ENCODE measurements at regions not wholly inside any gene's neighbourhood (a gene's known extent, or its start where the extent isn't known, plus 50 kb on each side); places are given as distances from the start of the nearest gene placed in this dataset.

GRCh38 chr2:116088236-116088635 lies 1645.8 kb downstream of the DPP10 start:
- no peak overlapping the region for H3K4me3 Mint-ChIP-seq
- H3K9me3 ChIP-seq (ENCODE audit: low read length): no peaks in the 10 kb centered on the region
- H3K27ac Mint-ChIP-seq: no peak overlapping the region
- no peaks in the 10 kb centered on the region for H3K4me1 ChIP-seq (ENCODE audit: insufficient read depth, low read length)
- no peaks in the 10 kb centered on the region for H3K4me1 Mint-ChIP-seq
- H3K9me3 Mint-ChIP-seq: peaks cover 2 to 28% (median 5%) of the 10 kb centered on the region in 5 donors
- no peak overlapping the region for H3K4me3 ChIP-seq (ENCODE audit: low read length)
- H3K27me3 Mint-ChIP-seq: no peaks in the 10 kb centered on the region
- H3K36me3 Mint-ChIP-seq: no peaks in the 10 kb centered on the region
- ChIA-PET CTCF (no interaction called here), POLR2A (no interaction called here)
- H3K27me3 ChIP-seq (ENCODE audit: insufficient read depth, low read length, poor library complexity, severe bottlenecking): no peaks in the 10 kb centered on the region
- H3K27ac ChIP-seq (ENCODE audit: low read depth, low read length): no peak overlapping the region
- no peak for DNase-seq
- no peaks in the 10 kb centered on the region for H3K36me3 ChIP-seq (ENCODE audit: insufficient read depth, low read length)

GRCh38 chr2:116094196-116094595 lies 1651.8 kb downstream of the DPP10 start:
- Histone ChIP-seq H3K4me1 (ENCODE audit: insufficient read depth, low read length) (no peaks in the 10 kb centered on the region), H3K36me3 (ENCODE audit: insufficient read depth, low read length) (no peaks in the 10 kb centered on the region), H3K27me3 (ENCODE audit: insufficient read depth, low read length, poor library complexity, severe bottlenecking) (no peaks in the 10 kb centered on the region), H3K4me3 (ENCODE audit: low read length) (no peak overlapping the region), H3K9me3 (ENCODE audit: low read length) (no peaks in the 10 kb centered on the region), H3K27ac (ENCODE audit: low read depth, low read length) (no peak overlapping the region)
- Mint-ChIP-seq H3K4me3 (no peak overlapping the region), H3K4me1 (no peaks in the 10 kb centered on the region), H3K27ac (no peak overlapping the region), H3K27me3 (no peaks in the 10 kb centered on the region), H3K9me3 (peaks cover 10 to 46% (median 15%) of the 10 kb centered on the region in 5 donors), H3K36me3 (no peaks in the 10 kb centered on the region)
- POLR2A ChIA-PET: no interaction called here
- no peak for DNase-seq
- CTCF ChIA-PET: no interaction called here

- Mint-ChIP-seq H3K4me3 (no peak overlapping the region), H3K4me1 (no peaks in the 10 kb centered on the region), H3K9me3 (peaks cover 7 to 42% (median 15%) of the 10 kb centered on the region in 5 donors), H3K27me3 (no peaks in the 10 kb centered on the region), H3K27ac (no peak overlapping the region), H3K36me3 (no peaks in the 10 kb centered on the region)
- Histone ChIP-seq H3K4me1 (ENCODE audit: insufficient read depth, low read length) (no peaks in the 10 kb centered on the region), H3K27ac (ENCODE audit: low read depth, low read length) (no peak overlapping the region), H3K4me3 (ENCODE audit: low read length) (no peak overlapping the region), H3K36me3 (ENCODE audit: insufficient read depth, low read length) (no peaks in the 10 kb centered on the region), H3K27me3 (ENCODE audit: insufficient read depth, low read length, poor library complexity, severe bottlenecking) (no peaks in the 10 kb centered on the region), H3K9me3 (ENCODE audit: low read length) (no peaks in the 10 kb centered on the region)
- DNase-seq: no peak
- ChIA-PET POLR2A (no interaction called here), CTCF (no interaction called here)
These were observed 1653.2 kb downstream of the DPP10 start for GRCh38 chr2:116095636-116096035.

- H3K9me3 ChIP-seq (ENCODE audit: low read length): no peaks in the 10 kb centered on the region
- POLR2A ChIA-PET: no interaction called here
- no peaks in the 10 kb centered on the region for H3K36me3 ChIP-seq (ENCODE audit: insufficient read depth, low read length)
- no peak for DNase-seq
- CTCF ChIA-PET: no interaction called here
- no peaks in the 10 kb centered on the region for H3K4me1 ChIP-seq (ENCODE audit: insufficient read depth, low read length)
- peaks cover 8 to 32% (median 17%) of the 10 kb centered on the region in 5 donors for H3K9me3 Mint-ChIP-seq
- H3K36me3 Mint-ChIP-seq: no peaks in the 10 kb centered on the region
- H3K27me3 ChIP-seq (ENCODE audit: insufficient read depth, low read length, poor library complexity, severe bottlenecking): no peaks in the 10 kb centered on the region
- H3K27ac Mint-ChIP-seq: no peak overlapping the region
- no peaks in the 10 kb centered on the region for H3K4me1 Mint-ChIP-seq
- H3K27me3 Mint-ChIP-seq: no peaks in the 10 kb centered on the region
- no peak overlapping the region for H3K27ac ChIP-seq (ENCODE audit: low read depth, low read length)
- no peak overlapping the region for H3K4me3 Mint-ChIP-seq
- no peak overlapping the region for H3K4me3 ChIP-seq (ENCODE audit: low read length)
These were observed 1655.6 kb downstream of the DPP10 start for GRCh38 chr2:116098049-116098448.

GRCh38 chr2:116109471-116109870 lies 1667.0 kb downstream of the DPP10 start:
- no peaks in the 10 kb centered on the region for H3K4me1 Mint-ChIP-seq
- peaks cover 0 to 2% of the 10 kb centered on the region in 2 donors for H3K27me3 Mint-ChIP-seq
- H3K9me3 ChIP-seq (ENCODE audit: low read length): no peaks in the 10 kb centered on the region
- H3K4me3 ChIP-seq (ENCODE audit: low read length): no peak overlapping the region
- H3K9me3 Mint-ChIP-seq: peaks cover 0 to 32% (median 8%) of the 10 kb centered on the region in 5 donors
- H3K27ac Mint-ChIP-seq: no peak overlapping the region
- ChIA-PET CTCF (no interaction called here), POLR2A (no interaction called here)
- no peak overlapping the region for H3K4me3 Mint-ChIP-seq
- no peaks in the 10 kb centered on the region for H3K36me3 Mint-ChIP-seq
- H3K27ac ChIP-seq (ENCODE audit: low read depth, low read length): no peak overlapping the region
- no peak for DNase-seq
- no peaks in the 10 kb centered on the region for H3K27me3 ChIP-seq (ENCODE audit: insufficient read depth, low read length, poor library complexity, severe bottlenecking)
- no peaks in the 10 kb centered on the region for H3K36me3 ChIP-seq (ENCODE audit: insufficient read depth, low read length)
- H3K4me1 ChIP-seq (ENCODE audit: insufficient read depth, low read length): no peaks in the 10 kb centered on the region

- ChIA-PET CTCF (no interaction called here), POLR2A (no interaction called here)
- no peak for DNase-seq
- Mint-ChIP-seq H3K4me1 (no peaks in the 10 kb centered on the region), H3K27me3 (peaks cover 0 to 2% of the 10 kb centered on the region in 2 donors), H3K9me3 (peaks cover 5 to 22% (median 9%) of the 10 kb centered on the region in 5 donors), H3K36me3 (no peaks in the 10 kb centered on the region), H3K27ac (no peak overlapping the region), H3K4me3 (no peak overlapping the region)
- H3K36me3 ChIP-seq (ENCODE audit: insufficient read depth, low read length): no peaks in the 10 kb centered on the region
- no peak overlapping the region for H3K27ac ChIP-seq (ENCODE audit: low read depth, low read length)
- H3K27me3 ChIP-seq (ENCODE audit: insufficient read depth, low read length, poor library complexity, severe bottlenecking): no peaks in the 10 kb centered on the region
- no peak overlapping the region for H3K4me3 ChIP-seq (ENCODE audit: low read length)
- no peaks in the 10 kb centered on the region for H3K9me3 ChIP-seq (ENCODE audit: low read length)
- no peaks in the 10 kb centered on the region for H3K4me1 ChIP-seq (ENCODE audit: insufficient read depth, low read length)
These were observed 1675.4 kb downstream of the DPP10 start for GRCh38 chr2:116117845-116118244.

- Mint-ChIP-seq H3K9me3 (peaks cover 2 to 16% (median 8%) of the 10 kb centered on the region in 5 donors), H3K4me3 (no peak overlapping the region), H3K27me3 (no peaks in the 10 kb centered on the region), H3K27ac (no peak overlapping the region), H3K36me3 (no peaks in the 10 kb centered on the region), H3K4me1 (no peaks in the 10 kb centered on the region)
- no peak overlapping the region for H3K27ac ChIP-seq (ENCODE audit: low read depth, low read length)
- no peaks in the 10 kb centered on the region for H3K4me1 ChIP-seq (ENCODE audit: insufficient read depth, low read length)
- H3K36me3 ChIP-seq (ENCODE audit: insufficient read depth, low read length): no peaks in the 10 kb centered on the region
- H3K4me3 ChIP-seq (ENCODE audit: low read length): no peak overlapping the region
- POLR2A ChIA-PET: no interaction called here
- no peaks in the 10 kb centered on the region for H3K27me3 ChIP-seq (ENCODE audit: insufficient read depth, low read length, poor library complexity, severe bottlenecking)
- no peak for DNase-seq
- CTCF ChIA-PET: no interaction called here
- no peaks in the 10 kb centered on the region for H3K9me3 ChIP-seq (ENCODE audit: low read length)
These were observed 1681.7 kb upstream of the DDX18 start for GRCh38 chr2:116132833-116133232.

- Mint-ChIP-seq H3K4me1 (no peaks in the 10 kb centered on the region), H3K9me3 (peaks cover 5 to 18% (median 13%) of the 10 kb centered on the region in 5 donors), H3K27me3 (no peaks in the 10 kb centered on the region), H3K36me3 (no peaks in the 10 kb centered on the region), H3K4me3 (no peak overlapping the region), H3K27ac (no peak overlapping the region)
- Histone ChIP-seq H3K27ac (ENCODE audit: low read depth, low read length) (no peak overlapping the region), H3K4me3 (ENCODE audit: low read length) (no peak overlapping the region), H3K9me3 (ENCODE audit: low read length) (no peaks in the 10 kb centered on the region), H3K27me3 (ENCODE audit: insufficient read depth, low read length, poor library complexity, severe bottlenecking) (no peaks in the 10 kb centered on the region), H3K36me3 (ENCODE audit: insufficient read depth, low read length) (no peaks in the 10 kb centered on the region), H3K4me1 (ENCODE audit: insufficient read depth, low read length) (no peaks in the 10 kb centered on the region)
- ChIA-PET POLR2A (no interaction called here), CTCF (no interaction called here)
- no peak for DNase-seq
These were observed 1681.0 kb upstream of the DDX18 start for GRCh38 chr2:116133381-116133942.
